AG04449 (cell line): ENCODE measurements at regions not wholly inside any gene's neighbourhood (a gene's known extent, or its start where the extent isn't known, plus 50 kb on each side); places are given as distances from the start of the nearest gene placed in this dataset.
"Not testable (repeated sequence)": the region's sequence is repeated elsewhere in the genome, so short reads cannot be mapped to it uniquely, and the experiment has no call there.

Experiments used
- CTCF ChIA-PET: fragments of 350-600 bp; formaldehyde crosslinking; extraction: SDS; loops from one replicate; lab custom pipeline; 2021; ENCODE audit warnings: antibody characterized with exemption; lab: Yijun Ruan, JAX
- POLR2A ChIA-PET: fragments of 400-600, 350-600 bp; formaldehyde crosslinking; extraction: SDS; loops from one replicate; lab custom pipeline; 2020; ENCODE audit warnings: antibody characterized with exemption, inconsistent platforms; lab: Yijun Ruan, JAX
- DNase-seq: peaks from one replicate; pipeline ENCODE4 v3.0.0-alpha.2; 2010; ENCODE audit warnings: low read depth, low spot score
- H3K4me3 ChIP-seq: 2 replicates; pipeline ENCODE4 v1.5.1; 2011; ENCODE audit warnings: low read depth, mild to moderate bottlenecking, control low read depth, low read length
- CTCF ChIP-seq: IDR thresholded peaks from one replicate; pipeline ENCODE4 v1.5.1; 2011; ENCODE audit warnings: mild to moderate bottlenecking, moderate library complexity, low read length, control low read depth, inconsistent platforms; ENCODE audit not compliant: insufficient read depth; ENCODE audit errors: missing control alignments

- CTCF ChIA-PET = no interaction called here
- H3K4me3 ChIP-seq = no peak overlapping the region
- DNase-seq = no peak
- no peak for TF ChIP-seq CTCF
- POLR2A ChIA-PET = no interaction called here
Measured at GRCh38 chr22:33986167-33986771, 66.0 kb upstream of the LARGE1 start.

- TF ChIP-seq CTCF = no peak
- ChIA-PET CTCF (no interaction called here), POLR2A (no interaction called here)
- no peak overlapping the region for H3K4me3 ChIP-seq
- DNase-seq = no peak
Measured at GRCh38 chr22:33986954-33987353, 66.7 kb upstream of the LARGE1 start.

GRCh38 chr22:33989263-33989662 is 69.0 kb upstream of the LARGE1 start:
- CTCF ChIA-PET, POLR2A ChIA-PET, DNase-seq, H3K4me3 ChIP-seq: not testable (repeated sequence)

- H3K4me3 ChIP-seq = no peak overlapping the region
- no peak for TF ChIP-seq CTCF
- DNase-seq = no peak
- POLR2A ChIA-PET = no interaction called here
- CTCF ChIA-PET = no interaction called here
Measured at GRCh38 chr22:33991620-33992019, 71.3 kb upstream of the LARGE1 start.

- CTCF ChIA-PET = no interaction called here
- POLR2A ChIA-PET = no interaction called here
Measured at GRCh38 chr22:33996824-33997223, 76.5 kb upstream of the LARGE1 start.

GRCh38 chr22:34000879-34001526 is 80.7 kb upstream of the LARGE1 start:
- CTCF ChIA-PET = no interaction called here
- POLR2A ChIA-PET = no interaction called here
- no peak for DNase-seq
- H3K4me3 ChIP-seq = no peak overlapping the region
- TF ChIP-seq CTCF = no peak

More at GRCh38 chr22:33996824-33997223, 76.5 kb upstream of the LARGE1 start:
- no peak for TF ChIP-seq CTCF
- no peak for DNase-seq
- no peak overlapping the region for H3K4me3 ChIP-seq
